MM.1S (cell line): ENCODE measurements at regions not wholly inside any gene's neighbourhood (a gene's known extent, or its start where the extent isn't known, plus 50 kb on each side); places are given as distances from the start of the nearest gene placed in this dataset.

Source experiments
- DNase-seq: peaks from one replicate; pipeline ENCODE4 v3.0.0-alpha.2; 2015
- H2AFZ ChIP-seq: fragments of 300-600 bp; sonication (generic); 2 replicates; pipeline ENCODE4 v1.6.0; 2016; ENCODE audit warnings: antibody characterized with exemption, low read length
- H3F3A ChIP-seq: fragments of 300-600 bp; sonication (generic); 2 replicates; pipeline ENCODE4 v1.6.1; 2016; ENCODE audit warnings: mild to moderate bottlenecking, antibody characterized with exemption, low read length, moderate library complexity, mixed read lengths; ENCODE audit not compliant: insufficient read depth
- H3K27ac ChIP-seq: fragments of 300-600 bp; sonication (generic); 2 replicates; pipeline ENCODE4 v1.5.1; 2016; ENCODE audit warnings: mild to moderate bottlenecking, low read length
- H3K27me3 ChIP-seq: fragments of 300-600 bp; sonication (generic); replicated peaks from 2 replicates; pipeline ENCODE4 v1.6.0; 2016; ENCODE audit warnings: low read length; ENCODE audit not compliant: insufficient read depth
- H3K36me3 ChIP-seq: fragments of 300-600 bp; sonication (generic); replicated peaks from 2 replicates; pipeline ENCODE4 v1.6.1; 2016; ENCODE audit warnings: mild to moderate bottlenecking, low read length, mixed read lengths; ENCODE audit not compliant: insufficient read depth
- H3K4me1 ChIP-seq: fragments of 300-600 bp; sonication (generic); 2 replicates; pipeline ENCODE4 v1.6.1; 2016; ENCODE audit warnings: low read length, mixed read lengths
- H3K4me2 ChIP-seq: fragments of 300-600 bp; sonication (generic); 2 replicates; pipeline ENCODE4 v1.6.0; 2016; ENCODE audit warnings: low read depth, low read length
- H3K4me3 ChIP-seq: fragments of 300-600 bp; sonication (generic); 2 replicates; pipeline ENCODE4 v1.5.1; 2016; ENCODE audit warnings: low read length, mixed read lengths
- H3K79me2 ChIP-seq: fragments of 300-600 bp; sonication (generic); 2 replicates; pipeline ENCODE4 v1.6.1; 2016; ENCODE audit warnings: mixed run types, low read length, mixed read lengths
- H3K9ac ChIP-seq: fragments of 300-600 bp; sonication (generic); 2 replicates; pipeline ENCODE4 v1.6.1; 2016; ENCODE audit warnings: low read length, mixed read lengths
- H3K9me2 ChIP-seq: fragments of 300-600 bp; sonication (generic); replicated peaks from 2 replicates; pipeline ENCODE4 v1.6.1; 2016; ENCODE audit warnings: mild to moderate bottlenecking, low read length, mixed read lengths; ENCODE audit not compliant: insufficient read depth
- H3K9me3 ChIP-seq: fragments of 300-600 bp; sonication (generic); replicated peaks from 2 replicates; pipeline ENCODE4 v1.6.1; 2016; ENCODE audit warnings: mild to moderate bottlenecking, low read length, mixed read lengths; ENCODE audit not compliant: insufficient read depth
- H4K20me1 ChIP-seq: fragments of 300-600 bp; sonication (generic); 2 replicates; pipeline ENCODE4 v1.6.1; 2016; ENCODE audit warnings: mild to moderate bottlenecking, low read length, moderate library complexity, mixed read lengths; ENCODE audit not compliant: insufficient read depth
- CTCF ChIP-seq: fragments of 300-600 bp; sonication (generic); IDR thresholded peaks from 2 replicates; pipeline ENCODE4 v1.5.1; 2016; ENCODE audit warnings: antibody characterized with exemption, low read length, mixed read lengths
- EZH2 ChIP-seq: fragments of 300-600 bp; sonication (generic); optimal IDR thresholded peaks from 2 replicates; pipeline ENCODE3; 2017; ENCODE audit warnings: low read depth, mild to moderate bottlenecking, antibody characterized with exemption, low read length, mixed read lengths
- EZH2phosphoT487 ChIP-seq: fragments of 300-600 bp; sonication (generic); IDR thresholded peaks from 2 replicates; pipeline ENCODE4 v1.6.1; 2018; ENCODE audit warnings: antibody characterized with exemption, low read length

DNA sequence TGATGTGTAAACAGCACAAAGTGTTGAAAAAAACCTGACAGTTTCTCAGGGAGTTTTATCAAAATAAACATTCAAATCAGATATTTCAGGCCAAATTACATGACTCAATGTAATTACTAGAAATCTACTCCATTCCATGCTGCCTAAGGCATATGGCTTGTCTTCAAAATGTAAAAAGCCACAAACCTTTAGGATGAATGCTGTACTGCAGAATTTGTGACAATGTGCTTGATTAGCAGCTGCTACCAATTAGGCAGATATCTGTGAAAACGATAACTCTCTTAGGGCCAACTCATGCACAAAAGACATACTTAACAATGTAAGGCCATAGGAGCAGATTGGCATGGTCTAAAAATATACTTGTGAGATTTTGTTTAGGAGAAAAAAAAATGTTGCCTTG is 267.0 kb downstream of the DACT1 start:
- H3K79me2 ChIP-seq, result no peaks in the 10 kb centered on the region
- H3F3A ChIP-seq, result no peaks in the 10 kb centered on the region
- no peak for DNase-seq
- H4K20me1 ChIP-seq, result no peaks in the 10 kb centered on the region
- no peak overlapping the region for H2AFZ ChIP-seq
- TF ChIP-seq EZH2, result no peak
- no peaks in the 10 kb centered on the region for H3K27me3 ChIP-seq
- H3K9ac ChIP-seq, result no peak overlapping the region
- no peaks in the 10 kb centered on the region for H3K4me1 ChIP-seq
- H3K4me3 ChIP-seq, result no peak overlapping the region
- H3K27ac ChIP-seq, result no peak overlapping the region
- H3K9me3 ChIP-seq, result no peaks in the 10 kb centered on the region
- no peaks in the 10 kb centered on the region for H3K9me2 ChIP-seq
- H3K4me2 ChIP-seq, result no peak overlapping the region
- H3K36me3 ChIP-seq, result no peaks in the 10 kb centered on the region

- H3K27me3 ChIP-seq, result no peaks in the 10 kb centered on the region
- no peaks in the 10 kb centered on the region for H4K20me1 ChIP-seq
- no peak overlapping the region for H3K4me2 ChIP-seq
- H3K4me1 ChIP-seq, result no peaks in the 10 kb centered on the region
- no peak overlapping the region for H2AFZ ChIP-seq
- H3K9me2 ChIP-seq, result no peaks in the 10 kb centered on the region
- no peak for DNase-seq
- H3K9me3 ChIP-seq, result no peaks in the 10 kb centered on the region
- H3K79me2 ChIP-seq, result no peaks in the 10 kb centered on the region
- no peaks in the 10 kb centered on the region for H3F3A ChIP-seq
- H3K9ac ChIP-seq, result no peak overlapping the region
- no peak overlapping the region for H3K27ac ChIP-seq
- H3K4me3 ChIP-seq, result no peak overlapping the region
- TF ChIP-seq CTCF, result no peak
- TF ChIP-seq EZH2, result no peak
- no peak for TF ChIP-seq EZH2phosphoT487
- no peaks in the 10 kb centered on the region for H3K36me3 ChIP-seq
Measured at GRCh38 chr14:58907803-58908202, 270.0 kb downstream of the DACT1 start.

DNA sequence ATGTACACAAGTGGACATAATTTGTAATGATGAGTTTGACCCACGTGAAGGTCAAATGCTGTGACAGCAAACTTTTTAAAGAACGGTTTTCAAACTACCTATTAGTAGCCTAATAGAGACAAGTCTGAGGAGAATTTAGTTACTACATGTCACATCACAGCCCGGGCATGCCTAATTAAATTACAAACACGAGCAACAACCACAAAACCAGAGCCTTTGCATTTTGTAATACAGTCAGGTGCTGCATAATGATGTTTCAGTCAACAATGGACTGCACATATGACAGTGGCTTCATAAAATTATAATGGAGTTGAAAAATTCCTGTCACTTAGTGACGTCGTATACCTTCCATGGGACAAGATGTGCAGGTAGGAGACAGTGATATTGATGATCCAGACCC is 274.5 kb downstream of the DACT1 start:
- H3K36me3 ChIP-seq, result no peaks in the 10 kb centered on the region
- no peak for TF ChIP-seq CTCF
- no peak for TF ChIP-seq EZH2phosphoT487
- no peak for TF ChIP-seq EZH2
- H3K4me2 ChIP-seq, result no peak overlapping the region
- no peak overlapping the region for H3K27ac ChIP-seq
- H3K9ac ChIP-seq, result no peak overlapping the region
- no peak overlapping the region for H2AFZ ChIP-seq
- no peaks in the 10 kb centered on the region for H3K9me2 ChIP-seq
- no peak overlapping the region for H3K4me3 ChIP-seq
- H3K79me2 ChIP-seq, result no peaks in the 10 kb centered on the region
- no peaks in the 10 kb centered on the region for H3K9me3 ChIP-seq
- H3K4me1 ChIP-seq, result no peaks in the 10 kb centered on the region
- DNase-seq, result no peak
- H3F3A ChIP-seq, result no peaks in the 10 kb centered on the region
- H3K27me3 ChIP-seq, result no peaks in the 10 kb centered on the region
- no peaks in the 10 kb centered on the region for H4K20me1 ChIP-seq

- Histone ChIP-seq H3K4me1 (no peaks in the 10 kb centered on the region), H3K36me3 (no peaks in the 10 kb centered on the region), H3K9me3 (no peaks in the 10 kb centered on the region), H3K9ac (no peak overlapping the region), H3K4me3 (no peak overlapping the region), H3K27me3 (no peaks in the 10 kb centered on the region), H2AFZ (no peak overlapping the region), H4K20me1 (no peaks in the 10 kb centered on the region), H3F3A (no peaks in the 10 kb centered on the region), H3K9me2 (no peaks in the 10 kb centered on the region), H3K4me2 (no peak overlapping the region), H3K27ac (no peak overlapping the region), H3K79me2 (no peaks in the 10 kb centered on the region)
- TF ChIP-seq CTCF, result no peak
- TF ChIP-seq EZH2, result no peak
- no peak for TF ChIP-seq EZH2phosphoT487
- no peak for DNase-seq
Measured at GRCh38 chr14:58912799-58913432, 275.2 kb downstream of the DACT1 start.
